ENCODE measurements at regions not wholly inside any gene's neighbourhood (a gene's known extent, or its start where the extent isn't known, plus 50 kb on each side); places are given as distances from the start of the nearest gene placed in this dataset.

DNA sequence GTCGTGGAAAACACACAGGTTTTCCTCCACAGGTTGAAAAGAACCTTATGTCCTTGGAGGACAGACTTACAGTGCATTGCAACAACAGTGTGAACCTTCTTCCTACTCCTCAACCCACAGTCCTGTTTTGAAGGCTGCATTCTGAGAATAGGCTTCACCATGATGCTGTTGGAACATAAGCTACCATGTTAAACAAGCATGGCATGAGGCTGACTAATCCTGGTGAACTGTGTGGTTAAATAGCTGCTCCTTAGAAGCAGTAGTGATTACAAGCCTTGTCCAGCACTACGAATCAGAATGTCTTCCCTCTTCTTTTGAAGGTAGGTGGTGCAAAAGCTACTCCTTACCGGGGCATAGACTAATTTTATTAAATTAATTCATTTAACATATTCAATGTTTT, 368.5 kb upstream of the EPHA7 start:
- Mint-ChIP-seq H3K27me3 (ENCODE audit: low read depth, unreplicated experiment) (no peaks in the 10 kb centered on the region), H3K9me3 (ENCODE audit: unreplicated experiment) (no peaks in the 10 kb centered on the region), H3K4me1 (ENCODE audit: low read depth, unreplicated experiment) (peaks cover 30% of the 10 kb centered on the region), H3K4me3 (ENCODE audit: unreplicated experiment) (no peak overlapping the region), H3K27ac (ENCODE audit: unreplicated experiment) (no peak overlapping the region), H3K36me3 (ENCODE audit: low read depth, unreplicated experiment) (no peaks in the 10 kb centered on the region)
- Histone ChIP-seq H2AFZ (ENCODE audit: low read depth, low read length) (no peak overlapping the region), H3K27ac (ENCODE audit: low read depth, low read length) (no peak overlapping the region), H3K4me3 (ENCODE audit: insufficient read depth, low read depth, low read length) (no peak overlapping the region), H3K9me3 (ENCODE audit: insufficient read depth, low read depth, low read length) (no peaks in the 10 kb centered on the region), H3K4me2 (ENCODE audit: low read length) (no peak overlapping the region), H3K79me2 (ENCODE audit: insufficient read depth, low read length) (no peaks in the 10 kb centered on the region), H3K4me1 (ENCODE audit: insufficient read depth, low read length) (peaks cover 13% of the 10 kb centered on the region), H3K27me3 (ENCODE audit: insufficient read depth, low read length) (no peaks in the 10 kb centered on the region), H4K20me1 (ENCODE audit: insufficient read depth, low read length) (no peaks in the 10 kb centered on the region), H3K9ac (ENCODE audit: low read length) (no peak overlapping the region), H3K36me3 (ENCODE audit: insufficient read depth, low read length) (no peaks in the 10 kb centered on the region)
- TF ChIP-seq, protein P1, sequence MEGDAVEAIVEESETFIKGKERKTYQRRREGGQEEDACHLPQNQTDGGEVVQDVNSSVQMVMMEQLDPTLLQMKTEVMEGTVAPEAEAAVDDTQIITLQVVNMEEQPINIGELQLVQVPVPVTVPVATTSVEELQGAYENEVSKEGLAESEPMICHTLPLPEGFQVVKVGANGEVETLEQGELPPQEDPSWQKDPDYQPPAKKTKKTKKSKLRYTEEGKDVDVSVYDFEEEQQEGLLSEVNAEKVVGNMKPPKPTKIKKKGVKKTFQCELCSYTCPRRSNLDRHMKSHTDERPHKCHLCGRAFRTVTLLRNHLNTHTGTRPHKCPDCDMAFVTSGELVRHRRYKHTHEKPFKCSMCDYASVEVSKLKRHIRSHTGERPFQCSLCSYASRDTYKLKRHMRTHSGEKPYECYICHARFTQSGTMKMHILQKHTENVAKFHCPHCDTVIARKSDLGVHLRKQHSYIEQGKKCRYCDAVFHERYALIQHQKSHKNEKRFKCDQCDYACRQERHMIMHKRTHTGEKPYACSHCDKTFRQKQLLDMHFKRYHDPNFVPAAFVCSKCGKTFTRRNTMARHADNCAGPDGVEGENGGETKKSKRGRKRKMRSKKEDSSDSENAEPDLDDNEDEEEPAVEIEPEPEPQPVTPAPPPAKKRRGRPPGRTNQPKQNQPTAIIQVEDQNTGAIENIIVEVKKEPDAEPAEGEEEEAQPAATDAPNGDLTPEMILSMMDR (IDR thresholded peaks at IDR 0.05; ENCODE audit: insufficient read depth, low read depth, low read length) = no peak
- no peak for TF ChIP-seq EZH2 (IDR thresholded peaks at IDR 0.05; ENCODE audit: insufficient read depth, low read length)
- FAIRE-seq (no peak), DNase-seq (ENCODE audit: low read depth) (peak; percentile 32)

GRCh38 chr6:93786474-93787330, 367.3 kb upstream of the EPHA7 start:
- Histone ChIP-seq H3K9me3 (ENCODE audit: insufficient read depth, low read depth, low read length) (no peaks in the 10 kb centered on the region), H3K27ac (ENCODE audit: low read depth, low read length) (no peak overlapping the region), H4K20me1 (ENCODE audit: insufficient read depth, low read length) (no peaks in the 10 kb centered on the region), H3K79me2 (ENCODE audit: insufficient read depth, low read length) (no peaks in the 10 kb centered on the region), H3K27me3 (ENCODE audit: insufficient read depth, low read length) (no peaks in the 10 kb centered on the region), H3K9ac (ENCODE audit: low read length) (no peak overlapping the region), H3K4me3 (ENCODE audit: insufficient read depth, low read depth, low read length) (no peak overlapping the region), H3K36me3 (ENCODE audit: insufficient read depth, low read length) (no peaks in the 10 kb centered on the region), H3K4me1 (ENCODE audit: insufficient read depth, low read length) (peaks cover 13% of the 10 kb centered on the region), H3K4me2 (ENCODE audit: low read length) (peak overlapping the region; percentile 54), H2AFZ (ENCODE audit: low read depth, low read length) (no peak overlapping the region)
- FAIRE-seq (no peak), DNase-seq (ENCODE audit: low read depth) (no peak)
- Mint-ChIP-seq H3K4me1 (ENCODE audit: low read depth, unreplicated experiment) (peaks cover 30% of the 10 kb centered on the region), H3K36me3 (ENCODE audit: low read depth, unreplicated experiment) (no peaks in the 10 kb centered on the region), H3K27me3 (ENCODE audit: low read depth, unreplicated experiment) (no peaks in the 10 kb centered on the region), H3K4me3 (ENCODE audit: unreplicated experiment) (no peak overlapping the region), H3K9me3 (ENCODE audit: unreplicated experiment) (no peaks in the 10 kb centered on the region), H3K27ac (ENCODE audit: unreplicated experiment) (peak overlapping the region; percentile 83)
- no peak for TF ChIP-seq EZH2 (IDR thresholded peaks at IDR 0.05; ENCODE audit: insufficient read depth, low read length)
- TF ChIP-seq, protein P1 (IDR thresholded peaks at IDR 0.05; ENCODE audit: insufficient read depth, low read depth, low read length) = no peak

DNA sequence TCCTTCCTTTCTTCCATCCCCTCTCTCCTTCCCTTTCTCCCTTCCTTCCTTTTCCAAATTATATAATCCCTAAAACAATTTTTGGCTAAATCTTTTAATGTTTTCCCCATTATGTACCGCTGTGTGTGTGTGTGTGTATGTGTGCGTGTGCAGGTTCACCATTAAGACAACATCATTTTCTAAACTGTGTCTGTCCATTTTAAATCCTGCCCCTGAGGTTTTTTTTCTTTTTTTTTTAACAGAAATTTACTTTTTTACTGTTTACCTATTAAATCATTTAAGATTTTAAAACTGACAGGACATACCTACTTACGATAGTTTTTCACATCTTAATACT, 366.3 kb upstream of the EPHA7 start:
- TF ChIP-seq, protein P1 (IDR thresholded peaks at IDR 0.05; ENCODE audit: insufficient read depth, low read depth, low read length) = no peak
- TF ChIP-seq EZH2 (IDR thresholded peaks at IDR 0.05; ENCODE audit: insufficient read depth, low read length) = no peak
- Histone ChIP-seq H3K4me2 (ENCODE audit: low read length) (peak overlapping the region; percentile 80), H3K9me3 (ENCODE audit: insufficient read depth, low read depth, low read length) (no peaks in the 10 kb centered on the region), H4K20me1 (ENCODE audit: insufficient read depth, low read length) (no peaks in the 10 kb centered on the region), H3K36me3 (ENCODE audit: insufficient read depth, low read length) (no peaks in the 10 kb centered on the region), H3K9ac (ENCODE audit: low read length) (peak overlapping the region; percentile 47), H3K27ac (ENCODE audit: low read depth, low read length) (peak overlapping the region; percentile 48), H2AFZ (ENCODE audit: low read depth, low read length) (peak overlapping the region; percentile 39), H3K27me3 (ENCODE audit: insufficient read depth, low read length) (no peaks in the 10 kb centered on the region), H3K79me2 (ENCODE audit: insufficient read depth, low read length) (no peaks in the 10 kb centered on the region), H3K4me3 (ENCODE audit: insufficient read depth, low read depth, low read length) (no peak overlapping the region), H3K4me1 (ENCODE audit: insufficient read depth, low read length) (peaks cover 13% of the 10 kb centered on the region)
- no peak overlapping the region for H3K4me3 Mint-ChIP-seq (ENCODE audit: unreplicated experiment)
- no peaks in the 10 kb centered on the region for H3K9me3 Mint-ChIP-seq (ENCODE audit: unreplicated experiment)
- no peaks in the 10 kb centered on the region for H3K36me3 Mint-ChIP-seq (ENCODE audit: low read depth, unreplicated experiment)
- DNase-seq (ENCODE audit: low read depth) = no peak
- H3K27ac Mint-ChIP-seq (ENCODE audit: unreplicated experiment) = peak overlapping the region; percentile 90
- H3K4me1 Mint-ChIP-seq (ENCODE audit: low read depth, unreplicated experiment) = peaks cover 30% of the 10 kb centered on the region
- FAIRE-seq = no peak
- H3K27me3 Mint-ChIP-seq (ENCODE audit: low read depth, unreplicated experiment) = no peaks in the 10 kb centered on the region

All from astrocyte (in vitro differentiated cells and primary cell).